ENCODE measurements at regions not wholly inside any gene's neighbourhood (a gene's known extent, or its start where the extent isn't known, plus 50 kb on each side); places are given as distances from the start of the nearest gene placed in this dataset.

DNA sequence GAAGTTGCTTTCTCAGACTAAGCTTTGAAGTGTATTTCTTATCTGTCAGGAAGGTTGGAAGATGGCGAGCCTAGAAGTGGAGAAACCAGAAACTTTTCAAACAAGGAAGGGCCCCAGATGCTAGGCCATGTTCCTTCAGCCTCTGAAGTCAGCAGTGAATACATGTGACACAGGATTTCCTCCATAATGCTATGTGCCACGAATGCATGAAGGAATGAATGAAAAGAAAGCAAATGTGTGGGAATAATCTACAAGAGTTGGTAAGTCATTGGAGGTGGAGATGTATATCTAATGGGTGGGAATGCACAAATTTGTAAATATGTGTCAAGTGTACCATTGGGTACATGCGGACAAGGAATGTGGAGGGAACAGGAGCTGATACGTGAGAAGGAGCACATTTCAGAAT, 123.2 kb upstream of the PRSS16 start:
- TF ChIP-seq EED (IDR thresholded peaks at IDR 0.05; ENCODE audit: low read depth) (no peak), CHD1 (IDR thresholded peaks at IDR 0.05; ENCODE audit: low read depth, low read length) (no peak), EP300 (IDR thresholded peaks at IDR 0.05; ENCODE audit: borderline replicate concordance in 1 of 2, control insufficient read depth in 1 of 2, low read depth in 2 of 2, low read length in 2 of 2) (no peak)
